ENCODE measurements at regions not wholly inside any gene's neighbourhood (a gene's known extent, or its start where the extent isn't known, plus 50 kb on each side); places are given as distances from the start of the nearest gene placed in this dataset.

DNA sequence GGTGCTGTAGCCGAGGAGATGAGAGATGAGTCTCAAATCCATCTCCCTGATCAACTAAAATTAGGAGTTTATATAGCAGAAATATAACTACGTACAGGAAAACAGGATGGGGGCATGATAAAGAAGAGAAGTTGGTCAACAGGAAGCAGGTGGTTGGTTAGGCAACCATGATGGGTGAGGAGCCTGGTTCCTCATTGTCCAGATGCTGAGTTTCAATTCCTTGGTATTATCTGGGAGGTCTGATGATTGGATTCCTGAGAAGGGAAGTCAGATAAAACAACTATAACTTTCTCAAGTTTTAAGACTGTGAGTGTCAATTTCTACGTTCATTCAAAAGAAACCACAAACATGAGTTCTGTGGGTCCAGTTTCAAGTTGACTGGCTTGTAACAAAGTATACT, 323.9 kb downstream of the MTRR start:
- TF ChIP-seq POLR2A (IDR thresholded peaks at IDR 0.05) (no peak), POLR2AphosphoS5 (IDR thresholded peaks at IDR 0.05) (no peak), EP300 (IDR thresholded peaks at IDR 0.05; ENCODE audit: low read depth) (no peak)
- TF ChIP-seq, protein P1, sequence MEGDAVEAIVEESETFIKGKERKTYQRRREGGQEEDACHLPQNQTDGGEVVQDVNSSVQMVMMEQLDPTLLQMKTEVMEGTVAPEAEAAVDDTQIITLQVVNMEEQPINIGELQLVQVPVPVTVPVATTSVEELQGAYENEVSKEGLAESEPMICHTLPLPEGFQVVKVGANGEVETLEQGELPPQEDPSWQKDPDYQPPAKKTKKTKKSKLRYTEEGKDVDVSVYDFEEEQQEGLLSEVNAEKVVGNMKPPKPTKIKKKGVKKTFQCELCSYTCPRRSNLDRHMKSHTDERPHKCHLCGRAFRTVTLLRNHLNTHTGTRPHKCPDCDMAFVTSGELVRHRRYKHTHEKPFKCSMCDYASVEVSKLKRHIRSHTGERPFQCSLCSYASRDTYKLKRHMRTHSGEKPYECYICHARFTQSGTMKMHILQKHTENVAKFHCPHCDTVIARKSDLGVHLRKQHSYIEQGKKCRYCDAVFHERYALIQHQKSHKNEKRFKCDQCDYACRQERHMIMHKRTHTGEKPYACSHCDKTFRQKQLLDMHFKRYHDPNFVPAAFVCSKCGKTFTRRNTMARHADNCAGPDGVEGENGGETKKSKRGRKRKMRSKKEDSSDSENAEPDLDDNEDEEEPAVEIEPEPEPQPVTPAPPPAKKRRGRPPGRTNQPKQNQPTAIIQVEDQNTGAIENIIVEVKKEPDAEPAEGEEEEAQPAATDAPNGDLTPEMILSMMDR (IDR thresholded peaks at IDR 0.05), result no peak

Measured in transverse colon (tissue), 4 donors.